ENCODE measurements at regions not wholly inside any gene's neighbourhood (a gene's known extent, or its start where the extent isn't known, plus 50 kb on each side); places are given as distances from the start of the nearest gene placed in this dataset.

GRCh38 chr1:208465266-208465665 lies 221.1 kb upstream of the PLXNA2 start (continued):
- TF ChIP-seq ETS1 (IDR thresholded peaks at IDR 0.05) (no peak), ZNF331 (CRISPR knock-in tag; IDR thresholded peaks at IDR 0.05; ENCODE audit: low read depth) (no peak), NANOG (IDR thresholded peaks at IDR 0.05; ENCODE audit: borderline replicate concordance) (no peak), STAT1 (IDR thresholded peaks at IDR 0.05; ENCODE audit: unreplicated experiment) (no peak), ZNF114 (CRISPR knock-in tag; IDR thresholded peaks at IDR 0.05) (no peak), EZH2phosphoT487 (IDR thresholded peaks at IDR 0.05; ENCODE audit: unreplicated experiment) (no peak)

- Histone ChIP-seq H3K36me3 (ENCODE audit: insufficient read depth) (no peaks in the 10 kb centered on the region), H3K79me2 (replicated peaks; ENCODE audit: insufficient read depth) (no peaks in the 10 kb centered on the region), H4K20me1 (replicated peaks; ENCODE audit: insufficient read depth) (no peaks in the 10 kb centered on the region), H3K27ac (ENCODE audit: low read depth) (no peak overlapping the region), H3K27me3 (ENCODE audit: insufficient read depth) (no peaks in the 10 kb centered on the region), H3K9me2 (ENCODE audit: insufficient read depth) (no peaks in the 10 kb centered on the region), H3K4me2 (no peak overlapping the region), H3K4me3 (no peak overlapping the region), H3K4me1 (ENCODE audit: insufficient read depth) (no peaks in the 10 kb centered on the region), H3F3A (replicated peaks; ENCODE audit: low read depth) (no peaks in the 10 kb centered on the region), H2AFZ (no peak overlapping the region)
- no peak overlapping the region for H3K27ac Mint-ChIP-seq
- no peaks in the 10 kb centered on the region for H3K36me3 Mint-ChIP-seq (ENCODE audit: low read depth)
- H3K4me3 Mint-ChIP-seq, result no peak overlapping the region
- peaks cover 7% of the 10 kb centered on the region for H3K27me3 Mint-ChIP-seq (ENCODE audit: insufficient read depth, low read depth, poor library complexity)
- H3K4me1 Mint-ChIP-seq, result no peaks in the 10 kb centered on the region
- H3K9me3 Mint-ChIP-seq, result no peaks in the 10 kb centered on the region
- DNase-seq (ENCODE audit: low spot score), result no peak
- no peak for ATAC-seq
- TF ChIP-seq, protein P1, sequence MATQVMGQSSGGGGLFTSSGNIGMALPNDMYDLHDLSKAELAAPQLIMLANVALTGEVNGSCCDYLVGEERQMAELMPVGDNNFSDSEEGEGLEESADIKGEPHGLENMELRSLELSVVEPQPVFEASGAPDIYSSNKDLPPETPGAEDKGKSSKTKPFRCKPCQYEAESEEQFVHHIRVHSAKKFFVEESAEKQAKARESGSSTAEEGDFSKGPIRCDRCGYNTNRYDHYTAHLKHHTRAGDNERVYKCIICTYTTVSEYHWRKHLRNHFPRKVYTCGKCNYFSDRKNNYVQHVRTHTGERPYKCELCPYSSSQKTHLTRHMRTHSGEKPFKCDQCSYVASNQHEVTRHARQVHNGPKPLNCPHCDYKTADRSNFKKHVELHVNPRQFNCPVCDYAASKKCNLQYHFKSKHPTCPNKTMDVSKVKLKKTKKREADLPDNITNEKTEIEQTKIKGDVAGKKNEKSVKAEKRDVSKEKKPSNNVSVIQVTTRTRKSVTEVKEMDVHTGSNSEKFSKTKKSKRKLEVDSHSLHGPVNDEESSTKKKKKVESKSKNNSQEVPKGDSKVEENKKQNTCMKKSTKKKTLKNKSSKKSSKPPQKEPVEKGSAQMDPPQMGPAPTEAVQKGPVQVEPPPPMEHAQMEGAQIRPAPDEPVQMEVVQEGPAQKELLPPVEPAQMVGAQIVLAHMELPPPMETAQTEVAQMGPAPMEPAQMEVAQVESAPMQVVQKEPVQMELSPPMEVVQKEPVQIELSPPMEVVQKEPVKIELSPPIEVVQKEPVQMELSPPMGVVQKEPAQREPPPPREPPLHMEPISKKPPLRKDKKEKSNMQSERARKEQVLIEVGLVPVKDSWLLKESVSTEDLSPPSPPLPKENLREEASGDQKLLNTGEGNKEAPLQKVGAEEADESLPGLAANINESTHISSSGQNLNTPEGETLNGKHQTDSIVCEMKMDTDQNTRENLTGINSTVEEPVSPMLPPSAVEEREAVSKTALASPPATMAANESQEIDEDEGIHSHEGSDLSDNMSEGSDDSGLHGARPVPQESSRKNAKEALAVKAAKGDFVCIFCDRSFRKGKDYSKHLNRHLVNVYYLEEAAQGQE (IDR thresholded peaks at IDR 0.05; ENCODE audit: unreplicated experiment), result no peak
- TF ChIP-seq STAT1 (IDR thresholded peaks at IDR 0.05; ENCODE audit: unreplicated experiment), result no peak
- no peak for TF ChIP-seq NANOG (IDR thresholded peaks at IDR 0.05; ENCODE audit: borderline replicate concordance)
- TF ChIP-seq CTCF (conservative IDR thresholded peaks at IDR 0.05; ENCODE audit: low read depth in 2 of 2), result no peak
- TF ChIP-seq EZH2phosphoT487 (IDR thresholded peaks at IDR 0.05; ENCODE audit: unreplicated experiment), result no peak
- TF ChIP-seq JUNB (IDR thresholded peaks at IDR 0.05; ENCODE audit: unreplicated experiment), result no peak
- no peak for TF ChIP-seq ZNF462 (CRISPR knock-in tag; IDR thresholded peaks at IDR 0.05)
- no peak for TF ChIP-seq ETS1 (IDR thresholded peaks at IDR 0.05)
These were observed 221.8 kb upstream of the PLXNA2 start for GRCh38 chr1:208465786-208466590.

All from GM23338 (cell line).